ENCODE measurements at regions not wholly inside any gene's neighbourhood (a gene's known extent, or its start where the extent isn't known, plus 50 kb on each side); places are given as distances from the start of the nearest gene placed in this dataset.

DNA sequence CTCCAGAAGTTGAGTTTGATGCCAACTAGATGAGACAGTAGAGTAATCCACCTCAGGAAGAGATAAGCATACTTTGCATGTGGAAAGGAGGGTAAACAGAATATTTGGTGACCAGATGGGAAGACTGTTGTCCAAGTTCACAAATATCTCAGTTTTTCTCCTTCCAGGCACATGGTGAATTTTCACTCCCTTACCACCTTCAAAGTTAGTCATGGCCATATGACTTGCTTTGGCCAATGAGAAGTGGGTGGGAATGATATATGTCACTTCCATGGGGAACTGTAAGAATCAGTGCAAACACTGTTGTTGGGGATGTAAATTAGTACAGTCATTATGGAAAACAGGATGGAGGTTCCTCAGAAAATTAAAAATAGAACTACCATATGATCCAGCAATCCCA is 105.8 kb downstream of the SPATA19 start:
- TF ChIP-seq CTCF (IDR thresholded peaks at IDR 0.05; ENCODE audit: extremely low read depth, missing control alignments): no peak

GRCh38 chr11:133738624-133739023 is 106.7 kb downstream of the SPATA19 start:
- DNase-seq (ENCODE audit: low spot score): no peak
- no peak for TF ChIP-seq CTCF (IDR thresholded peaks at IDR 0.05; ENCODE audit: extremely low read depth, missing control alignments)

More for the DNA sequence above, 105.8 kb downstream of the SPATA19 start:
- DNase-seq (ENCODE audit: low spot score): no peak

GRCh38 chr11:133733631-133734030 is 111.7 kb downstream of the SPATA19 start:
- TF ChIP-seq CTCF (IDR thresholded peaks at IDR 0.05; ENCODE audit: extremely low read depth, missing control alignments): no peak
- DNase-seq (ENCODE audit: low spot score): no peak

- no peak for DNase-seq (ENCODE audit: low spot score)
- TF ChIP-seq CTCF (IDR thresholded peaks at IDR 0.05; ENCODE audit: extremely low read depth, missing control alignments): no peak
Measured at GRCh38 chr11:133732109-133732674, 113.1 kb downstream of the SPATA19 start.

DNA sequence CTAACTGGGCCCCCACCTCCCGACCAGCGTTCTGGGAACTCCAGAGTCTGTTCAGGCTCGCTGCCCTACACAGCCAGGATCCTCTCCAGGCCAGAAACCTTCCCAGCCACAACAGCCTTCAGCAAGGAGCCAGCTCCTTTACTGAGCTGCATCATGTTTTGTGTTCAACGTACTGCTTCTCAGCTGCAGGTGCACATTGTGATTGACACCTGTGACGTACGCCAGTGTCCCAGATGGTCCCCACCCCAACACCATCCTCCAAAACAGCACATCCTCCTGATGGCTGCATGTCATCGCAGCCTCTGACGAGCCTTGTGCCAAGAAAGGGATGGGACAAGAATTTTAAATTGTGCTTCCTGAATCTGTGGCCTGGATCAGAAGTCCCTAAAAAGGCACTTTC is 117.5 kb downstream of the SPATA19 start:
- TF ChIP-seq CTCF (IDR thresholded peaks at IDR 0.05; ENCODE audit: extremely low read depth, missing control alignments): no peak
- no peak for DNase-seq (ENCODE audit: low spot score)

GRCh38 chr11:133726542-133726941 is 118.8 kb downstream of the SPATA19 start:
- DNase-seq (ENCODE audit: low spot score): no peak

DNA sequence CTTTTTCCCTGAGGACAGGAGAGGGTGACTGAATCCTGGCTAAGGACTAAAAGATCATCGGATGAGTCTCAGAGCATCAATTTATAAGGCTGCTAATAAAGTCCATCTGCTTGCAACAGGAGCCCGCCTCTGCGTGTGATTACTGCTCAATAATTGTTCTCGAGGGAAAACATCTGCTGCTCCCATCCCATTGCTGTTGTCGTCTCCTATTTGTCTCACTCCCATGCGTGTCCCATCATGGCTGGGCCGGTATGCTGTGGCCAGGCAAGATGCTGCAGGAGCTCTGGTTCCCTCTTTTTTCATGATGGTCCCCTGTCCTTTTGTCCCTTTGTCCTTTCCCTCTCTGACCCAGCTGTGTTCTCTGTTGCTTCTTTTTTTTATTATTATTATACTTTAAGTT is 121.2 kb downstream of the SPATA19 start:
- no peak for DNase-seq (ENCODE audit: low spot score)
- no peak for TF ChIP-seq CTCF (IDR thresholded peaks at IDR 0.05; ENCODE audit: extremely low read depth, missing control alignments)

More at GRCh38 chr11:133726542-133726941, 118.8 kb downstream of the SPATA19 start:
- TF ChIP-seq CTCF (IDR thresholded peaks at IDR 0.05; ENCODE audit: extremely low read depth, missing control alignments): no peak

Data from GM20000 (cell line).